NCI-H345 (cell line): ENCODE measurements at regions not wholly inside any gene's neighbourhood (a gene's known extent, or its start where the extent isn't known, plus 50 kb on each side); places are given as distances from the start of the nearest gene placed in this dataset.
"Not testable (repeated sequence)": the region's sequence is repeated elsewhere in the genome, so short reads cannot be mapped to it uniquely, and the experiment has no call there.

Experiments used
- DNase-seq: peaks from one replicate; lab custom pipeline; 2025; lab: John Stamatoyannopoulos, UW

DNA sequence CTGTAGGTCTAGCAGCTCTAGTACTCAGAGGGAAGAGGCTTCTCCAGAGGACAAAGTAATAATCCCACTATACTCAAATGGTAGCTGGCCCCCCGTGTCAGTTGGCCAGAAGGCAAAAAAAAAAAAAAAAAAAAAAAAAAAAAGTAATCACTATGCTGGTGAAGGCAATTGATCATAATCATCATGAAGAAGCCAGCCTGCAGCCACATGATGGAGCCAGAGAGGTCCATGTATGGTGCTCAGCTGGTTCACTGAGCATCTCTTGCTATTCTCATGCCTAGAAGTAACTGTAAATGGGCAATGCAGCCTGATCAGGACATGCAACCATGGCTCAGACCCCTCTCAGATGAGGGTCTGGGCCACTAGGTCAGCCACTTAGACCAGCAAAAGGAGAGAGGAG, 378.8 kb downstream of the MED13L start:
- DNase-seq, result no peak

DNA sequence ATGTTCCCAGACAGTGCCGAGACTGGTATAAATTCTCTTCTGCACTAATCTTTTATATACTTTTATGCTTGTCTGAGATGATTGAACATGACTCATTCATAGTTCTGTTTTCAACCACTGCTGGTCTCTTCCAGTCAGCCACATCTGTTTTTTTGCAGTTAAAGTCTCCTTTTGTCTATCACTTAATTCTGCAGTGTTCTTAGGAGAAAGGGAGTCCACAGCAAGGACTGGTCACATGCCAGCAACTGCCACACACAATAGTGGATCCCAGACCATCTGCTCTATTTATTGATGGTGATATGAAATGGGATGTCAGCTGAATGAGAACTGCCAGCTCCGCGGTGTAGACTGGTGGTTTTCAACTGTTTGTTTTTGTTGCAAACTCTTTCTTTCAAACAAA, 379.8 kb downstream of the MED13L start:
- DNase-seq, result no peak

DNA sequence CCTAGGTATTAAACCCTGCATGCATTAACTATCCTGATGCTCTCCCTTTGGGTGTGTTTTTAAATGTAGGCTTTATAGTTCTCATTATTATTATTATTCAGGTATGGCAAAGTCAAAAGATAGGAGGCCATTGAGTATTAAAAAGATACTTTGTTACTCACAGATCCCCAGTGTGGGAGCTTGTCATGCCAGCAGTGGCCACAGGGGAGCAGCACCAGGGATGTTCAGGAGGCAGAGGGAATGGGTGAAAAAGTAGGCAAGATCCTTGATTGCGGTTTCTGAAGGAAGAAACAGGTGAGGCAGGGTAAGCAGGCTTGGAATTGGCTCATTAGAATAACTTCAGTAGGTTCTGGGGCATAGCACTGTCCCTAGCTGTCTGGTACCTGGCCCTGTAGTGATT, 382.2 kb downstream of the MED13L start:
- DNase-seq, result no peak

DNA sequence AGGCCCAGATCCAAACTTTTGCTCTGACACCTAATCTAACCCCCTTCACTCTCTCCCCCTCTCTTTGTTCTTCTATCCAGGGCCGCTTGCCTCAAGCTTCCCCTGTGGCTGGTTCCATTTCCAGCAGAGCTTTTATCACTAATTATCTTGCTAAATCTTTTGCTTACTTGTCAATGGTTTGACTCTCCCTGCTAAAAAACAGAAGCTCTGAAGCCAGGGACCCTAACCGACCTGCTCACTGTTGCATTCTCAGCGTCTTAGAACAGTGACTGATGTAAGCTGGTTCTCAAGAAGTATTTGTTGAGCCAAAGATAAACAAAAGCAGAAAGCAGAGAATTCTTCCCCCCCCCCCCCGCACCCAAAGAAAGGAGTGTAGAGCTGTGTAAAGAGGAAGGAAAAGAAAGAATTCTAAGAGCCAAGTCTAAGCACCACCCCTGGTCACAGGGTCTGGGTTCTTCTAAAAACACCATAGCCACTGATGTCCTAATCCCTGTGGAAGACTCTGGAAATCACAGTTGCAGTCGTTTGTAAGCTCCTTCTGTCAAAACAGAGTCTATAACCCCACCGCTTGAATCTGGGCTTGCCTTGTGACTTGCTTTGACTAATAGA, 385.8 kb downstream of the MED13L start:
- DNase-seq, result no peak

DNA sequence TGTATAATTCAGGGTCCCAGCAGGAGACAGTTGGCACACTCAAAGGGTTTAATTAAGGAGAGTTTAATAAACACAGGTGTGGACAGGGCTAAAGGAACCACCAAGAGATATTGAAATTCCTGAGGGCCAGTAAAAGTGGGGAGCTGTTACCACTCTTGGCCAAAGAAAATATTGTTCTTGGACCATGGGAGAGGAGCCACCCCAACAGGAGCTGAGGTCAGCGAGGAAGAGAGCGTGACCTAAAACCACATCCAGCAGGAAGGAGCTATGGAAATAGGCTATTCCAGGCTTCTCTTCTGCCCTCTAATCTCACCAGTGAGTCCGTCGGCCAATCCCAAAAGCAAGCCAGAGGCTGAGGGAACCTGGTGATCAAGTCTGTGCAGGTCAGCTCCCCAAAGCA, 390.8 kb downstream of the MED13L start:
- no peak for DNase-seq

DNA sequence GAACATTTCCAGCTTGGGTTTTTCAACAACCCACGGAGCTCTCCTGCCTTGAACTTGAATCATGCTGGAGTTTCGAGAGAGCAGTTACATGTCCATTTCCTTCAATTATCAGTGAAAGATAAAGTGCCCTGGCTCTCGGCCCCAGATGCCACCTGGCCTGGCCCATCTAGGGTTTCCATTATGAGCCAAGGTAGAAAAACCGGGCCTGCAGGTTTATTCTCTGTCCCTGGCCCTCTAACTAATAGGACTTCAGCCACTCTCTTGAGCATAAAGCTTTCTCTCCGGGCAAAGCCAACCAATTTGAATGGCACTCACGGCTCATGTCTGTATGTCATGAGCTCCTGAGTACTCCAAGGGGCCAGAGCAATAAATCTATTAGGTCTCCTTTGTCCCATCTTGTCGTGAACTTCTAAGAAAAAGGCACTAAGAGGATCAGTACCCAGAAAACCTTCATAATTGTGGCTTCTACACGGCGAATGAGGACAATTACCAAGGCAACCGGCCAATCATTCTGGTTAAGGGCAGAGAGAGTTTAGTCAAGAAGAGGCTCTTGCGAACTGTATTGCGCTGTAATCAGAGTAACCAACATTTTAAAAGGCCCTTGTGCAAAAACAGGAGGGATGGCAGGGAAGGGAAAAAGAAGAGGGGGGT, 392.3 kb downstream of the MED13L start:
- peak; percentile 36 for DNase-seq

DNA sequence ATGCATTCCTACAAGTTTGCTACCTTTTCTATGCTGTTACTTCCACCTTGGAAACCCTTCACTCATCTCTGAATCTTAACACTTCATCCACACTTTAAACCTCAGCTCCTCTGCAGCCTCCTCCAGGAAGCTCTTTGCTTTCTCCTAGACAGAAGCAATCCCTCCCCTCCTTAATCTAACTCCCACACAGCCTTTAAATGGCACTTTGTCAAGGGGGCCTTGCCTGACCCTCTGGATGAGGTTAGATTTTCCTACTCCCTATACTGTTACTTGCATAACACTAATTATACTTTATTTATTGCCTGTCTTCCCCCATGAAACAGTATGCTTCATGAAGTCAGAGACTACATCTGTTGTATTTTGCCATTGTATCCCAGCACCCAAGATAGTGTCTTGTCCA, 394.6 kb downstream of the MED13L start:
- no peak for DNase-seq

DNA sequence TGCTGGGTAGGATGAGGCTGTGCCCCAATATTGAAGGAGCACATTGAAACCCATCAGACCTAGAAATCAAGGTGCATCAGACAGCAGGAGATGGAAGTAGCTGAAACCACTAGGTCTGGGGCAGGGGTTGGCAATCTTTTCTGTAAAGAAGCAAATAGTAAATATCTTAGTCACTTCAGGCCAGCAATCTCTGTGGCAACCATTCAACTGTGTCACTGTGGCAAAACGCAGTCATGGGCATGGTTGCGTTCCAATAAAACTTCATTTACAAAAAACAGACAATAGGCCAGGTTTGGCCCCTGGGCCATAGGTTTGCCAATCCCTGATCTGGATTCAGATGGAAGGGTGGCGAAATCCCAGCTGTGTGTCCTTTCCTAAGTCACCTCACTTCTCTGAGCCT, 397.3 kb downstream of the MED13L start:
- no peak for DNase-seq

DNA sequence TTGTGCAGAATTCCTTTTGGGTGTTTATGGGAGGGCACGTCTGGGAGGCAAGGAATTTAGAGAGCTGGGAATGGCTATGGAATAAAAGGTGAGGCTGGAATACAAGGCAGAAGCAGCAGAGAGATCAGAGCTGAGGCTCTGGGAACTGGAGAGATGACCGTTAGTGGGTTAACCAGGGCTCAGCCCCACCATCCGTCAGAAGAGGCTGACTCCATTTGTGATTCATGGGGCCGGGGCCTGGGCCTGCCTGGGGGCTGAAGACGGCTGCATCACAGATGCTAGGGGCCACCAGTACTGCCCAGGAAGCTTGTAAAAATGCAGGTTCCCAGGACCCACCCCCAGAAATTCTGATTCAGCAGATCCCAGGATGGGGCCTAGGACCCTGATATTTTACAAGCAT, 398.1 kb downstream of the MED13L start:
- DNase-seq, result no peak

DNA sequence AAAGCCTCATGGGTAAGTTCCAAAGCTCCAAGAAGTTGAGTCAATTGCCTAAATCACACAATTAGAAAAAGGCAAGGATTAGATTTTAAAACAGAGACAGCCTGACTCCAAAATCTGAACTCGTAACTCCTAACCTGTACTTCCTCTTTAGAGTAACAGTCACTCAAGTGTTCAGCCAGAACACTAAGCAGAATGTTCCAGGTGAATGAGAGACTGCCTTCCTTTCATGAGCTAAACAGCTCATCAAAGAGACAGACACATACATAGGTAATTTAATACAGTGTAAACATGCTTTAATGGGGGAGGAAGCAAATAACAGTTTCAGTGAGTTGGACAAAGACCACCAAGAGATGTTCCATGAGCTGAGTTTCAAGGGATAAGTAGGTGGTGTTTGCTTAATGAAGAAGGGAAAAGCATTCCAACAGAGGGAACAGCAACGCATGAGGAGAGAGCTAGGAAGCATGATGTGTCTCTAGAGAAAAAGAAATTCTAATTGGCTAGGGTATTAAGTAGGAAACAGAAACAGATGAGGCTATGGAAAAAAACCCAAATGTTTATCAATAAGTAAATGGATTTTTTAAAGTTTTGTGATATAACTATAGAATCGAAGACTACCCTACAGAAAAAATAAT, 403.9 kb downstream of the MED13L start:
- peak; percentile 87 for DNase-seq

DNA sequence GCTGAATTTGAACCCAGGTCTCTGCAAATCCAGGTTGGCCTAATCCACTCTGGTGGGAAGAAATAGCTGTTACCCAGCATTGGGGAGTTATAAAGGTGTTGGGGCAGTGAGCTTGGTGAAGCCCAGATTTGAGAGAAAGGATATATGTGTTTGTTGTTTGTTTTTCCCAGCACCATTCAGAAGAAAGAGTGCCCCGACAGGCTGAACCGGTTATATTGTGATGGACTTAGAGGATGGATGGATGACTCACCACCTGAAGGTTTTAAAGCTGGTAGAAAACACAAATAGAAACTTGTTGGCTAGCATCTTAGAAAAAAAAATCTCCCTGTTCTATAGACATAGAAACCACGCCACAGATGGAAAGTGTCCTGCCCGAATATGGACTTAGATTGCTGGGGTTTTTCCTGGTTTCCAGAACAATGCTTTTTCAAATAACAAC, 404.6 kb downstream of the MED13L start:
- DNase-seq, result peak; percentile 95

DNA sequence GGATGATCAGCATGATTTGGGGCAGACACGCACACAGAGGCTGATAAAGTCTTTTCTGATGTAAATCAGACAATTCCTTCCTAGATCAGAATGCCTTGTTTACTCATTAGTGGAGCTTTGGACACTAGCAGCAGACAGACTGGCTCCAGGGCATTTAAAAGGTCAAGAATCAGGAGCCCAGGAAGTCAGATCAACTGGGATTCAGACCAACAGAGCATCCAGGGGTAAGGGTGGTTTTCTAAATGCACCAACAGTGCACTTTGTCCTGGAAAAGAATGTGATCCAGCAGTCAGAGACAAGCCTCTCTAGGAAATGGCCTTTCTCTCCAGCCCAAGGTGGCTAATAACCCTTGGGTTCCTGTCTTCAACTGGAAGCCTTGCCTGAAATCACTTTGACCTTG, 405.3 kb downstream of the MED13L start:
- DNase-seq, result no peak

DNA sequence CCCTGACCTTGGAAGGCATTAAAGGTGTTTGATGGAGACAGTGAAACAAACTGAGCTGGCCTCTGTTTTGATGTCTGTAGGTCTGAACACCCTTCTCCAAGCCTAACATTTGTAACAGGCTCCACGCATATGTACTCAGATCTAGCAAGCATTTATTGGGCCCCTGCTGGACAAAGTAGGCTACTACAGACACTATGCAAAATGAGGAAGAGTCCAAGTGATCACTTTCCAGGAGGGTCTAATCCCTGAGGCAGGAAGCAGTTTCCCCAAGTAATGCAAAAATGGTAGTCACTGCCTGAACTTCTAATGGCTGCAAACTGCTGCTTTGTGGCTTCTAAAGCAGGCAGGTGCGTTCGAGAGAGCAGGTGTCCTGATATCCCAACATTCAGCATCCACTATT, 405.8 kb downstream of the MED13L start:
- DNase-seq, result peak; percentile 80

DNA sequence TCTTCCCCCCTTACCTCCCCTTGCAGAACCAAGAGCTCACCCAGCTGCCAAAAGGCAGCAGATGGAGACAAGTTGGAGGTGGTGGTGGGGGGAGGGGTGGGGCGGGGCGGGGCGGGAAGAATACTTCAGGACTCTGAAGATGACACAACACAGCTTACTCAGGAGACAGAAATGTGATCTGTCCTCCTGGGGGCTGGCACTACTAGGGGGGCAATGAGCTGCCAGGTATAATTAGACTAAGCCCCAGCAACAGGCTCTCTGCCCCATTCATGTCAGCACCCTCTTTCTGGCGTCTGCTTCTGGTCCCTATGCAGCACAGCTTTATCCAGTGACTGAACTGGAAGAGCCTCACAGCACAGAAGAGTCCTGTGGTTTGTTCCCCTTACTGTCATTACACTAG, 407.0 kb downstream of the MED13L start:
- no peak for DNase-seq

DNA sequence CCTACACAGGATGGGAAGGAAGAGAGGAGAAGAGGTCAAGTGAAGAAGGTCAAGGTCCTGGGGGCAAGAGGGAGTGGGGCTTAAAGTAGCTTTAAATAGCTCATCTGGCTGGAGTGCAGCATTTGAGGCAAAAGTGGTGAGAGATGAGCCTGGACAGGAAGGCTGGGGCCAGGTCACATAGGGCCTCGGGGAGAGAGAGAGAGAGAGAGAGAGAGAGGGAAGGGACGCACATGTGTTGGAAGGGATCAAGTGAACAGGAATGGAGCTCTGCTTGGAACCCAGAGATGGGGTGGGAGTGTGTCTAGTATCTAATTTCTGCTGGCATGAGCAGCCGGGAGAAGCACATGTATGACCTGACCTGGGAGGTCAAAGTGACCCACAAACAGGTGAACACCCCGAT, 407.5 kb downstream of the MED13L start:
- DNase-seq, result no peak

DNA sequence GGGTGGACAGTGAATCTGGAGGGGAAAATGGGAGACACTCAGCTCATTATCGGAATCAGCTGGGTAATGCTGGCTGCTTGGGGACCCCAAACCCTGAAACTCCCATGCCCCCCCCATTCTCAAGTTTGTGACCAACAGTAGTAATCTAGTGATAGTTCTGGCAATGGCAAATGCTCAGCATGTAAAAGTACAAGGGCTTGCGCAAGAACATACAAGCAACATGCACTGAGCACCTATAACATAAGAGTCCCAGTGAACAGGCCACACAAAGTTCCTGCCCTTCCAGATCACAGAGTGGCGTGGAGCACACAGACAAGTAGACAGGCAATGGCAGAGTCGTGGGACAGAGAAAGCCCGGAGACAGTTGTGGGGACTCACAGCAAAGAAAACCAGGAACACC, 407.9 kb downstream of the MED13L start:
- no peak for DNase-seq

DNA sequence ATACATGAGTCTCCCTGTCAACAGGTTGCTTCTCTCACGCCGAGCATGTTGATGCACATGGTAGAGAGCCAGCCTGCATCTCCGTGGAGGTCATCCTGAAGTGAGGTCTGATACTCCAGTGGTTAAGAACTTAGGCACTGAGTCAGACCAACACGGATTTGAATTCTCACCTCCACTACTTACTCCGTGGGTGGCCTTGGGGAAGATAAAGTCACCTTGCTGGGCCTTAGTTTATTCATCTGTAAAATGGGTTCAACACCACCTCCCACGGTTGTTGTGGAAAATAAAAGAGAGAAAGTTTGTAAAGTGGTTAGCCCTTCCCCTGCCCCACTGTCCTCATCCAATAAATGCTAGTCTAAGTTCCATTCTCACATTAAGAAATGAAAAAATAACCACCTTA, 408.9 kb downstream of the MED13L start:
- DNase-seq, result no peak

DNA sequence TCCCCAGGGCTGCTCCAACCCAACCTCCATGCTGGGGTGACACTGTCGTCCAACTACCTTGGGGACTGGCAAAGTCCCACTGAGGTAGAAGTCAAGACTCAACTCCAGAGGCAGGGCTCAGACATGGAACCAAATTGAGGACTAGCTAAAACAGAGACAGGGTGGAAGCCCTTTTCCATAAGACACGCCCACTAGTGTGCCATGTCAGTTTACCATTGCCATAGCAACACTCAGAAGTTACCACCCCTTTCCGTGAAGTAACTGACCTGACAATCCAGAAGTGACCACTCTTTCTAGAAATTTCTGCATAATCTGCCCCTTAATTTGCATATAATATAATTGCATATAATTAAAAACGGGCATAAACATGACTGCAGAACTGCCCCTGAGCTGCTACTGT, 409.6 kb downstream of the MED13L start:
- no peak for DNase-seq

DNA sequence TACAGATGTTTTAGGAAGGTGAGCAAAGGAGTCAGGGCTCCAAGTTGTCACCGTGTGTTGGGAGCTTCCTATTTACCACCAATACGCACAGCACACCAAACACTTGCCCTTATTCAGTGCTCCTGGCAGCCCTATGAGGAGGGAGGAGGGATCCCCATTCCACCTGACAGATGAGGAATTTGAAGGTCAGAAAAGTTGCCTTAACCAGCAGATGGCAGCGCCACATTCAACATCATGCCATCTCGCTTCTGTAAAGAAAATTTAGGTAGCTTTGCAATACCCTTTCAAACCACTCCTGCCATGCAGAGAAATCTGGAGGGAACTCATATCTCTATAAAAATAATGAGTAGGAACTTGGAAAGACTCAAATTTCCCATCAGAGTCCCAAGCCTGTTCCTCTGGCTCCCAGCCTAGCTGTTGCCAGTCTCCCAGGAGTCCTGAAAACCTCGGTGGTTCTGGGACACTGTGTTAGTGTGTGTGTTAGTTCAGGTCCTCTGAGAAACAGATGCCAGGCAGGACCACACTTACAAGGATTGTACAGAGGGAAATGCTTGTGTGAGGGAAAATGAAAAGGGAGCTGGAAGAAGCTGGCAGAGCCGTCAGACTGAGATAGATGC, 410.5 kb downstream of the MED13L start:
- DNase-seq, result peak; percentile 62

DNA sequence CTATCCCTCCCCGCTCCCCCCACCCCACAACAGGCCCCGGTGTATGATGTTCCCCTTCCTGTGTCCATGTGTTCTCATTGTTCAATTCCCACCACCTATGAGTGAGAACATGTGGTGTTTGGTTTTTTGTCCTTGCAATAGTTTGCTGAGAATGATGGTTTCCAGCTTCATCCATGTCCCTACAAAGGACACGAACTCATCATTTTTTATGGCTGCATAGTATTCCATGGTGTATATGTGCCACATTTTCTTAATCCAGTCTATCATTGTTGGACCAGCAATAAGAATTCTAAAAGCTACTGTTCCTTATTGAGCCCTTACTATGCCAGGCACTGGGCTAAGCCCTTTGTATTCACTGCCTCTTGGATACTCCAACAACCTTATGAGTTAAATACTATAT, 411.2 kb downstream of the MED13L start:
- not testable (repeated sequence) for DNase-seq

DNA sequence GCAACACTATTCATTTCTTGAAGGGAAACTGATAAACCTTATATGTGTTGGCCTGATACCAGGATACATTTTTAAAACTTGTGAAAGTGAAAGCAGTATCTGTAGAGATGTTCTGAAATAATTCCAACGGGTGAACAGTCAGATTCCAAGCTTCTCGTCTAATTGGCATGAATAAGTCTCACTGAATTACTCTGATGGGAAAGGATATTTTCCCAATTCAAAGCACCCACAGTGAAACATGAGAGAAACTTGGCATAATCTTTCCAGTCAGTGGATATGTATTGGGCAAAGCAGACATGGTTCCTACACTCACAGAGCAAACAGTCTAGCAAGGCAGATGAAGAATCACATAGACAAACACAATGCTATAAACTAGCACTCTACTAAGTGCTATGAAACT, 413.1 kb downstream of the MED13L start:
- DNase-seq, result no peak

DNA sequence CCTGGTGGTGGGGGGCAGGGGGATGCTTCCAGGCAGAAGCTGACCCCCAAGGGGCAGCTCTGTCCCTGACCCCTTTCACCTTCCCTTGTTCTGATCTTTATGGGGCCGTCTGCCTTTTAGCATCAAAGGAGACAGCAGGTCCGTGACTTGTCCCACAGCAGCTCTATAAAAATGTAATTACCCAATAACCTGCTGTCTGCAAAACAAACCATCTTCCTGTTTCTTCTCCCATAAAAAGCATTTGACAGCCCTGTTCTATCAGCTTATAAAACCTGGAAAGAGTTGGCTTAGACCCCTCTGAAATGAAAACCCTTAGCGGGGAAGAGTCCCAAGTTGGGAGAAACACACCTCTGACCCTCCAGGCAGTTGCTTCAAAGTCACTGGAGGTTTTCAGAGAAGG, 416.9 kb downstream of the MED13L start:
- DNase-seq, result no peak

DNA sequence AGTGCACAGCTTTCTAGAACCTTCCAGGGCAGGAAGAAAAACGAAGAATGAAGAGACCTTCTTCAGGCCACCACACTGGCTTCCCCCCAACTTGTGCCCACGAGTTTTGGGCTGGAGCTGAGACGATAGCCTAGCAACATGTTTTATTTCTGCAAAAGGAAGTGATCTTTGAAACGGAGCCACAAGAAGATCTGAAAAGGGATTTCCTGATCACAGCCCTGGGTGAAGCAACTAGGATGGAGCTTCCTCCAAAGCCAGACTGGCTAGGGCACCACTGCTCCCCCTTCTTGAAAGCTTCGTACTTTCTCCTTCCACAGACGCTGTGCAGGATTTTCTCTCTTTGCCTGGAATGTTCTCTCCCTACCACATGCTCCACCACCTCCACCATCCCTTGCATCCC, 418.3 kb downstream of the MED13L start:
- DNase-seq, result no peak
